SK-N-MC (cell line): ENCODE measurements at regions not wholly inside any gene's neighbourhood (a gene's known extent, or its start where the extent isn't known, plus 50 kb on each side); places are given as distances from the start of the nearest gene placed in this dataset.

Experiments used
- EZH2 ChIP-seq: fragments of 200-600 bp; sonication (generic); IDR thresholded peaks from one replicate; pipeline ENCODE4 v1.6.1; 2017; ENCODE audit warnings: antibody characterized with exemption
- POLR2AphosphoS5 ChIP-seq: IDR thresholded peaks from 2 replicates; pipeline ENCODE4 v1.6.1; 2012; ENCODE audit warnings: mild to moderate bottlenecking, low read depth, low read length, borderline replicate concordance

- no peak for TF ChIP-seq POLR2AphosphoS5
- no peak for TF ChIP-seq EZH2
These were observed 792.3 kb upstream of the PIK3C3 start for GRCh38 chr18:41162781-41163180.
